Kidney (tissue), 13 donors: ENCODE measurements at regions not wholly inside any gene's neighbourhood (a gene's known extent, or its start where the extent isn't known, plus 50 kb on each side); places are given as distances from the start of the nearest gene placed in this dataset.

ENCODE experiments used
- DNase-seq, 5 donors: peaks; one replicate each; pipeline ENCODE4 v3.0.0-alpha.2; 2013 to 2020
- FAIRE-seq: peaks from 2 replicates; lab custom pipeline; 2012; peaks lifted over from hg19 to GRCh38; lab: Jason Lieb, UNC
- H3K27ac ChIP-seq, 2 donors: one replicate each; pipeline ENCODE4 v1.7.0; 2013; ENCODE audit warnings: low read depth in 2 of 2, low read length in 2 of 2, inconsistent platforms in 1 of 2
- H3K27me3 ChIP-seq: one replicate; pipeline ENCODE4 v1.7.1; 2013; ENCODE audit warnings: low read length, inconsistent platforms; ENCODE audit not compliant: control insufficient read depth, insufficient read depth
- H3K36me3 ChIP-seq, 3 donors: one replicate each; pipeline versions ENCODE4 v1.7.0 to v1.7.1; 2013; ENCODE audit warnings: low read length in 3 of 3, control low read depth in 1 of 3, inconsistent platforms in 1 of 3; ENCODE audit not compliant: insufficient read depth in 3 of 3, control insufficient read depth in 2 of 3
- H3K4me1 ChIP-seq, 3 donors: one replicate each; pipeline versions ENCODE4 v1.7.0 to v1.7.1; 2013; ENCODE audit warnings: low read length in 3 of 3, inconsistent platforms in 1 of 3, low read depth in 1 of 3; ENCODE audit not compliant: control insufficient read depth in 2 of 3, insufficient read depth in 2 of 3
- H3K4me3 ChIP-seq, 3 donors: one replicate each; pipeline versions ENCODE4 v1.7.0 to v1.8.1; 2013; ENCODE audit warnings: low read length in 3 of 3, control low read depth in 1 of 3, inconsistent platforms in 1 of 3
- H3K9ac ChIP-seq, 3 donors: one replicate each; pipeline versions ENCODE4 v1.7.0 to v1.7.1; 2013; ENCODE audit warnings: low read length in 3 of 3, control low read depth in 1 of 3, inconsistent platforms in 1 of 3
- H3K9me3 ChIP-seq, 3 donors: one replicate each; pipeline versions ENCODE4 v1.7.0 to v1.7.1; 2013; ENCODE audit warnings: low read length in 3 of 3, control low read depth in 1 of 3, inconsistent platforms in 1 of 3; ENCODE audit not compliant: control insufficient read depth in 2 of 3, insufficient read depth in 1 of 3
- CTCF ChIP-seq: IDR thresholded peaks from 3 replicates; pipeline ENCODE4 v1.5.1; 2012; ENCODE audit warnings: mild to moderate bottlenecking, moderate library complexity, borderline replicate concordance; ENCODE audit not compliant: insufficient read depth; ENCODE audit errors: extremely low read depth
- intact Hi-C: fragments of 100-400 bp; cut with DNase I; formaldehyde crosslinking; loops from one replicate; pipeline ENCODE4 v1.11.1; 2022
- donor health status: control.
- donor health status: control.
- donor health status: control.
- donor health status: control.
- donor health status: control.
- donor health status: DM: yes; HTN: yes; CAD: no.
- donor health status: Normal renal cell carcinoma (clear cell type).

DNA sequence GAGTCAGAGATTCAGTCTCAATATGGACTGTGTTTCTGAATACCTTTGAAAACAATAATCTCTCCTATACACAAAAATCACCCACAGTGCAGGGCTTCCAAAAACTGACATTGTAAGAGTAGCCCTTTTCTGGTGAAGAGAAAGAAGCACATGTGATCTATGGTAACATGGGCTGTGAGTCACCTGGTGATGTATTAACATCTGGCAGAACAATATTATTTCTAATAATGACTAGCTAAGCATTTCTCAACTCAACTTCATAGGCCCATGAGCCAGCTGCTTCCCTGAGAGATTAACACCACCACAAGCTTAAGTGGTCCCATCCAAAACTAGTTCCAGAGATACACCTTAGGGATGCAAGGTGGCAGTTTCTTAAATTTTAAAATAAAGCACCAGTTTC is 331.0 kb upstream of the NRP1 start:
- no peak for DNase-seq
- H3K4me1 ChIP-seq: peaks cover 0 to 5% (median 0%) of the 10 kb centered on the region in 3 donors
- no peak overlapping the region for H3K27ac ChIP-seq
- H3K36me3 ChIP-seq: no peaks in the 10 kb centered on the region
- intact Hi-C loops: no loop called here
- no peak for TF ChIP-seq CTCF
- no peaks in the 10 kb centered on the region for H3K27me3 ChIP-seq
- no peak for FAIRE-seq
- no peak overlapping the region for H3K4me3 ChIP-seq
- no peak overlapping the region for H3K9ac ChIP-seq
- H3K9me3 ChIP-seq: peaks cover 0 to 3% (median 0%) of the 10 kb centered on the region in 3 donors

DNA sequence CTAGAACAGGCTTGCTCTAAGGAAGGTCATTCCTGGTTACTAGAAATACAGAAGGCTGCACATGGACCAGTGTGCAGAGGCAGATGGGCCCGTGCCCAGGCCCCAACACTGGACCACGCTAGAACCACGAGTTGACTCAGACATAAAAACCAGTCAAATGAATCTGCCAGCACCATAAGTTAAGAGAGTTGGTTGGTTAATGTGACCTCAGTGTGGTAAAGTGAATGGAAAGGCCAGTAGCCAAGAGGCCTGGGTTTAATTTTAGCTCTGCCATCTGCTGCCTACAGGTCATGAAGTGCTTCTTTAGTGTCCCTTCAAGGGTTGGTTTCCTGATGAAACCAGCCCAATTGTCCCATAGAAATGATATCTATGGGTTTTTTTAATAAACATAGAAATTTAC is 329.6 kb upstream of the NRP1 start:
- FAIRE-seq (no peak), DNase-seq (no peak)
- Histone ChIP-seq H3K36me3 (no peaks in the 10 kb centered on the region), H3K4me3 (no peak overlapping the region), H3K27ac (no peak overlapping the region), H3K27me3 (no peaks in the 10 kb centered on the region), H3K9me3 (peaks cover 0 to 3% (median 0%) of the 10 kb centered on the region in 3 donors), H3K4me1 (peaks cover 0 to 5% (median 0%) of the 10 kb centered on the region in 3 donors), H3K9ac (no peak overlapping the region)
- intact Hi-C loops: no loop called here
- no peak for TF ChIP-seq CTCF

GRCh38 chr10:33661580-33662336 is 327.3 kb upstream of the NRP1 start:
- DNase-seq (peak in 3 of 5 donors; percentile 33 to 86 (median 49)), FAIRE-seq (no peak)
- Histone ChIP-seq H3K4me3 (no peak overlapping the region), H3K27ac (no peak overlapping the region), H3K4me1 (peaks cover 0 to 5% (median 3%) of the 10 kb centered on the region in 3 donors), H3K9ac (no peak overlapping the region), H3K9me3 (peaks cover 0 to 3% (median 0%) of the 10 kb centered on the region in 3 donors), H3K36me3 (no peaks in the 10 kb centered on the region), H3K27me3 (no peaks in the 10 kb centered on the region)
- TF ChIP-seq CTCF: no peak
- intact Hi-C loops: no loop called here
